ENCODE measurements at regions not wholly inside any gene's neighbourhood (a gene's known extent, or its start where the extent isn't known, plus 50 kb on each side); places are given as distances from the start of the nearest gene placed in this dataset.
"Not testable (repeated sequence)": the region's sequence is repeated elsewhere in the genome, so short reads cannot be mapped to it uniquely, and the experiment has no call there.

GRCh38 chr16:21510869-21511255 lies 88.5 kb upstream of the METTL9 start:
- H3K27me3 Mint-ChIP-seq; H3K27me3 ChIP-seq (ENCODE audit: control insufficient read depth in 2 of 2, insufficient read depth in 2 of 2, low read length in 2 of 2); intact Hi-C loops (cut with micrococcal nuclease); H3K4me3 ChIP-seq (ENCODE audit: low read length); H3K27ac ChIP-seq (ENCODE audit: low read depth, low read length); H3K9me3 Mint-ChIP-seq; H3K9me3 ChIP-seq (ENCODE audit: control insufficient read depth in 2 of 3, low read length in 3 of 3); H3K36me3 ChIP-seq (ENCODE audit: control insufficient read depth in 2 of 3, insufficient read depth in 3 of 3, low read length in 3 of 3); ATAC-seq; POLR2A ChIA-PET; CTCF ChIA-PET: not testable (repeated sequence)
- H3K4me1 ChIP-seq (ENCODE audit: control insufficient read depth in 2 of 2, insufficient read depth in 2 of 2, low read length in 2 of 2), result peaks cover 13 to 14% of the 10 kb centered on the region in 2 donors
- H3K4me3 Mint-ChIP-seq, result peak overlapping the region in 1 of 10 donors; percentile 6
- peaks cover 0 to 14% (median 0%) of the 10 kb centered on the region in 5 donors for H3K36me3 Mint-ChIP-seq
- H3K4me1 Mint-ChIP-seq, result peaks cover 62 to 87% (median 75%) of the 10 kb centered on the region in 7 donors
- peak in 1 of 9 donors; percentile 20 for DNase-seq
- H3K27ac Mint-ChIP-seq, result peak overlapping the region in 8 of 9 donors; percentile 68 to 86 (median 77)

GRCh38 chr16:21511315-21512210 lies 87.8 kb upstream of the METTL9 start:
- H3K27me3 ChIP-seq (ENCODE audit: control insufficient read depth in 2 of 2, insufficient read depth in 2 of 2, low read length in 2 of 2); ATAC-seq; H3K9me3 ChIP-seq (ENCODE audit: control insufficient read depth in 2 of 3, low read length in 3 of 3); POLR2A ChIA-PET; H3K27me3 Mint-ChIP-seq; H3K27ac ChIP-seq (ENCODE audit: low read depth, low read length); H3K9me3 Mint-ChIP-seq; H3K36me3 ChIP-seq (ENCODE audit: control insufficient read depth in 2 of 3, insufficient read depth in 3 of 3, low read length in 3 of 3); H3K4me3 ChIP-seq (ENCODE audit: low read length); CTCF ChIA-PET; intact Hi-C loops (cut with micrococcal nuclease): not testable (repeated sequence)
- H3K4me3 Mint-ChIP-seq, result peak overlapping the region in 3 of 10 donors; percentile 3 to 23 (median 12)
- peak overlapping the region; percentile 68 to 88 (median 78) for H3K27ac Mint-ChIP-seq
- peaks cover 0 to 14% (median 0%) of the 10 kb centered on the region in 5 donors for H3K36me3 Mint-ChIP-seq
- DNase-seq, result peak in 2 of 9 donors; percentile 15 to 27
- H3K4me1 Mint-ChIP-seq, result peaks cover 62 to 88% (median 76%) of the 10 kb centered on the region in 7 donors
- H3K4me1 ChIP-seq (ENCODE audit: control insufficient read depth in 2 of 2, insufficient read depth in 2 of 2, low read length in 2 of 2), result peaks cover 10% of the 10 kb centered on the region in 2 donors

- H3K9me3 ChIP-seq (ENCODE audit: control insufficient read depth in 2 of 3, low read length in 3 of 3); CTCF ChIA-PET; H3K4me3 Mint-ChIP-seq; H3K4me3 ChIP-seq (ENCODE audit: low read length); H3K27me3 ChIP-seq (ENCODE audit: control insufficient read depth in 2 of 2, insufficient read depth in 2 of 2, low read length in 2 of 2); intact Hi-C loops (cut with micrococcal nuclease); H3K36me3 ChIP-seq (ENCODE audit: control insufficient read depth in 2 of 3, insufficient read depth in 3 of 3, low read length in 3 of 3); H3K4me1 ChIP-seq (ENCODE audit: control insufficient read depth in 2 of 2, insufficient read depth in 2 of 2, low read length in 2 of 2); ATAC-seq; POLR2A ChIA-PET; H3K27me3 Mint-ChIP-seq; H3K9me3 Mint-ChIP-seq; H3K27ac ChIP-seq (ENCODE audit: low read depth, low read length): not testable (repeated sequence)
- Mint-ChIP-seq H3K36me3 (peaks cover 0 to 12% (median 0%) of the 10 kb centered on the region in 5 donors), H3K4me1 (peaks cover 56 to 80% (median 69%) of the 10 kb centered on the region in 7 donors), H3K27ac (peak overlapping the region in 4 of 9 donors; percentile 14 to 67 (median 24))
- peak in 2 of 9 donors; percentile 9 to 23 for DNase-seq
These were observed 86.8 kb upstream of the METTL9 start for GRCh38 chr16:21512280-21513192.

GRCh38 chr16:21513337-21513741 lies 86.0 kb upstream of the METTL9 start:
- DNase-seq, result peak in 1 of 9 donors; percentile 20
- H3K4me1 ChIP-seq (ENCODE audit: control insufficient read depth in 2 of 2, insufficient read depth in 2 of 2, low read length in 2 of 2); intact Hi-C loops (cut with micrococcal nuclease); H3K9me3 Mint-ChIP-seq; CTCF ChIA-PET; ATAC-seq; H3K9me3 ChIP-seq (ENCODE audit: control insufficient read depth in 2 of 3, low read length in 3 of 3); H3K27me3 Mint-ChIP-seq; H3K27me3 ChIP-seq (ENCODE audit: control insufficient read depth in 2 of 2, insufficient read depth in 2 of 2, low read length in 2 of 2); H3K36me3 ChIP-seq (ENCODE audit: control insufficient read depth in 2 of 3, insufficient read depth in 3 of 3, low read length in 3 of 3); H3K27ac ChIP-seq (ENCODE audit: low read depth, low read length); POLR2A ChIA-PET; H3K27ac Mint-ChIP-seq; H3K4me3 ChIP-seq (ENCODE audit: low read length): not testable (repeated sequence)
- Mint-ChIP-seq H3K4me1 (peaks cover 54 to 79% (median 67%) of the 10 kb centered on the region in 7 donors), H3K36me3 (peaks cover 0 to 11% (median 0%) of the 10 kb centered on the region in 5 donors), H3K4me3 (peak overlapping the region in 1 of 10 donors; percentile 21)

GRCh38 chr16:21513812-21514473 lies 85.4 kb upstream of the METTL9 start:
- H3K27me3 Mint-ChIP-seq; H3K27me3 ChIP-seq (ENCODE audit: control insufficient read depth in 2 of 2, insufficient read depth in 2 of 2, low read length in 2 of 2); H3K9me3 ChIP-seq (ENCODE audit: control insufficient read depth in 2 of 3, low read length in 3 of 3); POLR2A ChIA-PET; H3K36me3 ChIP-seq (ENCODE audit: control insufficient read depth in 2 of 3, insufficient read depth in 3 of 3, low read length in 3 of 3); H3K27ac ChIP-seq (ENCODE audit: low read depth, low read length); H3K9me3 Mint-ChIP-seq; H3K4me3 ChIP-seq (ENCODE audit: low read length); CTCF ChIA-PET; intact Hi-C loops (cut with micrococcal nuclease); H3K4me1 ChIP-seq (ENCODE audit: control insufficient read depth in 2 of 2, insufficient read depth in 2 of 2, low read length in 2 of 2); DNase-seq: not testable (repeated sequence)
- Mint-ChIP-seq H3K4me1 (peaks cover 55 to 76% (median 65%) of the 10 kb centered on the region in 7 donors), H3K4me3 (peak overlapping the region in 1 of 10 donors; percentile 23), H3K27ac (peak overlapping the region in 6 of 9 donors; percentile 23 to 72 (median 60)), H3K36me3 (peaks cover 0 to 12% (median 0%) of the 10 kb centered on the region in 5 donors)
- peak; percentile 7 for ATAC-seq

- intact Hi-C loops (cut with micrococcal nuclease); H3K4me1 ChIP-seq (ENCODE audit: control insufficient read depth in 2 of 2, insufficient read depth in 2 of 2, low read length in 2 of 2); ATAC-seq; H3K9me3 ChIP-seq (ENCODE audit: control insufficient read depth in 2 of 3, low read length in 3 of 3); H3K4me3 ChIP-seq (ENCODE audit: low read length); DNase-seq; POLR2A ChIA-PET; H3K36me3 ChIP-seq (ENCODE audit: control insufficient read depth in 2 of 3, insufficient read depth in 3 of 3, low read length in 3 of 3); H3K27me3 Mint-ChIP-seq; H3K9me3 Mint-ChIP-seq; H3K27ac ChIP-seq (ENCODE audit: low read depth, low read length); H3K27me3 ChIP-seq (ENCODE audit: control insufficient read depth in 2 of 2, insufficient read depth in 2 of 2, low read length in 2 of 2); CTCF ChIA-PET: not testable (repeated sequence)
- peaks cover 55 to 71% (median 61%) of the 10 kb centered on the region in 7 donors for H3K4me1 Mint-ChIP-seq
- peak overlapping the region in 1 of 10 donors; percentile 23 for H3K4me3 Mint-ChIP-seq
- H3K36me3 Mint-ChIP-seq, result peaks cover 0 to 17% (median 0%) of the 10 kb centered on the region in 5 donors
- H3K27ac Mint-ChIP-seq, result peak overlapping the region in 6 of 9 donors; percentile 6 to 72 (median 60)
These were observed 84.9 kb upstream of the METTL9 start for GRCh38 chr16:21514474-21514840.
